ENCODE measurements at regions not wholly inside any gene's neighbourhood (a gene's known extent, or its start where the extent isn't known, plus 50 kb on each side); places are given as distances from the start of the nearest gene placed in this dataset.
"Not testable (repeated sequence)": the region's sequence is repeated elsewhere in the genome, so short reads cannot be mapped to it uniquely, and the experiment has no call there.

DNA sequence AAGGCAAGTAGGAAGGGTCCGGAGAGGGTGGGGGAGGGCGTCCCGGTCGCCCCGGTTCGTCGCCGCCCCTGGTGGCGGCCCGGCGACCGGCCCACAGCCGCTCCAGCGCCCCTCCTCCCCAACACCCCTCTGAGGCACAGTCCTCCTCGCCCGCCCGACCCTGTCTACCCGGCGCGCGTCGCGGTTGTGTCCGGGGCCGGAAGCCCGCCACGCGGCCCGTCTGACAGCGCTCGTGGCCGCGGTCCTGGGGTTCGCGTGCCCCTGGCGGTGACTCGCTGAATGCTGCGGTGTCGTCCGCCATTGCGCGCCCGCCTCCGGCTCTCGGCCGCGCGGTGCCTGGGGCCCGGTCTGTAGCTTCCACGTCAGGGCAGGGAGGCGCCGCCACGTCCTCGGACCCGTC lies 335.3 kb upstream of the DEFB115 start:
- Histone ChIP-seq H3K27ac (ENCODE audit: low read length) (no peak overlapping the region), H3K4me1 (ENCODE audit: control insufficient read depth, insufficient read depth, low read length) (no peaks in the 10 kb centered on the region), H3K4me3 (ENCODE audit: low read length) (no peak overlapping the region), H3K9me3 (replicated peaks; ENCODE audit: control insufficient read depth, low read depth, low read length) (peaks cover 5% of the 10 kb centered on the region), H3K27me3 (ENCODE audit: control insufficient read depth, insufficient read depth, low read length) (no peaks in the 10 kb centered on the region), H3K36me3 (ENCODE audit: control insufficient read depth, insufficient read depth, low read length) (no peaks in the 10 kb centered on the region)
- WGBS (ENCODE audit: insufficient coverage): 74% methylated on average over 53 of the region's 55 CpGs
- no peak for DNase-seq

- H3K4me1 ChIP-seq (ENCODE audit: control insufficient read depth, insufficient read depth, low read length): no peaks in the 10 kb centered on the region
- no peak overlapping the region for H3K4me3 ChIP-seq (ENCODE audit: low read length)
- H3K27me3 ChIP-seq (ENCODE audit: control insufficient read depth, insufficient read depth, low read length): no peaks in the 10 kb centered on the region
- 53% methylated on average over 2 of the region's 5 CpGs for WGBS (ENCODE audit: insufficient coverage)
- H3K9me3 ChIP-seq (replicated peaks; ENCODE audit: control insufficient read depth, low read depth, low read length): peaks cover 4% of the 10 kb centered on the region
- DNase-seq: no peak
- no peak overlapping the region for H3K27ac ChIP-seq (ENCODE audit: low read length)
- no peaks in the 10 kb centered on the region for H3K36me3 ChIP-seq (ENCODE audit: control insufficient read depth, insufficient read depth, low read length)
Measured at GRCh38 chr20:30937790-30938189, 319.7 kb upstream of the DEFB115 start.

DNA sequence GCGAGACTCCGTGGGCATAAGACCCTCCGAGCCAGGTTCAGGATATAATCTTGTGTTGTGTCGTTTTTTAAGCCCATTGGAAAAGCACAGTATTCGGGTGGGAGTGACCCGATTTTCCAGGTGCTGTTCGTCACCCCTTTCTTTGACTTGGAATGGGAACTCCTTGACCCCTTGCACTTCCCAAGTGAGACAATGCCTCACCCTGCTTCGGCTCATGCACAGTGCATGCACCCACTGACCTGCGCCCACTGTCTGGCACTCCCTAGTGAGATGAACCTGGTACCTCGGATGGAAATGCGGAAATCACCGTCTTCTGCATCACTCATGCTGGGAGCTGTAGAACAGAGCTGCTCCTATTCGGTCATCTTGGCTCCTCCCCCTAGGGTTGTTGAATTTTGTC lies 307.7 kb upstream of the DEFB115 start:
- Histone ChIP-seq H3K9me3 (replicated peaks; ENCODE audit: control insufficient read depth, low read depth, low read length) (peaks cover 6% of the 10 kb centered on the region), H3K4me3 (ENCODE audit: low read length) (no peak overlapping the region), H3K4me1 (ENCODE audit: control insufficient read depth, insufficient read depth, low read length) (no peaks in the 10 kb centered on the region), H3K27me3 (ENCODE audit: control insufficient read depth, insufficient read depth, low read length) (no peaks in the 10 kb centered on the region), H3K36me3 (ENCODE audit: control insufficient read depth, insufficient read depth, low read length) (no peaks in the 10 kb centered on the region), H3K27ac (ENCODE audit: low read length) (no peak overlapping the region)
- 84% methylated on average over 9 of the region's 13 CpGs for WGBS (ENCODE audit: insufficient coverage)
- DNase-seq: no peak

DNA sequence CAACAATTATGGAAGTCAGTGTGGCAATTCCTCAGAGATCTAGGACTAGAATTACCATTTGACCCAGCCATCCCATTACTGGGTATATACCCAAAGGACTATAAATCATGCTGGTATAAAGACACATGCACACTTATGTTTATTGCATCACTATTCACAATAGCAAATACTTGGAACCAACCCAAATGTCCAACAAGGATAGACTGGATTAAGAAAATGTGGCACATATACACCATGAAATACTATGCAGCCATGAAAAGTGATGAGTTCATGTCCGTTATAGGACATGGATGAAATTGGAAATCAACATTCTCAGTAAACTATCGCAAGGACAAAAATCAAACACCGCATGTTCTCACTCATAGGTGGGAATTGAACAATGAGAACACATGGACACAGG lies 306.4 kb upstream of the DEFB115 start:
- not testable (repeated sequence) for H3K4me1 ChIP-seq (ENCODE audit: control insufficient read depth, insufficient read depth, low read length); DNase-seq; H3K4me3 ChIP-seq (ENCODE audit: low read length); H3K9me3 ChIP-seq (replicated peaks; ENCODE audit: control insufficient read depth, low read depth, low read length); H3K27ac ChIP-seq (ENCODE audit: low read length); H3K27me3 ChIP-seq (ENCODE audit: control insufficient read depth, insufficient read depth, low read length); H3K36me3 ChIP-seq (ENCODE audit: control insufficient read depth, insufficient read depth, low read length)
- no CpG with 5 or more reads among the region's 3 CpGs for WGBS (ENCODE audit: insufficient coverage)

DNA sequence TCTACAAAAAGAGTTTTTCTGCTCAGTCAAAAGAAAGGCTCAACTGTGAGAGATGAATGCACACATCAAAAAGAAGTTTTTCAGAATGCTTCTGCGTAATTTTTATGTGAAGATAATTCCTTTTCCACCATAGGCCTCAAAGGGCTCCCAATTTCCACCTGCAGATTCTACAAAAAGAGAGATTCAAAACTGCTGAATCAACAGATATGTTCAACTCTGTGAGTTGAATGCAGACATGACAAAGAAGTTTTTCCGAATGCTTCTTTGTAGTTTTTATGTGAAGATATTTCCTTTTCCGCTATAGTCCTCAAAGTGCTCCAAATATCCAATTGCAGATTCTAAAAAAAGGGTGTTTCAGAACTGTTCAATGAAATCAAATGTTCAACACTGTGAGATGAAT lies 300.8 kb upstream of the DEFB115 start:
- not testable (repeated sequence) for H3K27me3 ChIP-seq (ENCODE audit: control insufficient read depth, insufficient read depth, low read length); H3K36me3 ChIP-seq (ENCODE audit: control insufficient read depth, insufficient read depth, low read length); H3K27ac ChIP-seq (ENCODE audit: low read length); H3K4me1 ChIP-seq (ENCODE audit: control insufficient read depth, insufficient read depth, low read length); H3K9me3 ChIP-seq (replicated peaks; ENCODE audit: control insufficient read depth, low read depth, low read length); H3K4me3 ChIP-seq (ENCODE audit: low read length); DNase-seq
- WGBS (ENCODE audit: insufficient coverage): no CpG with 5 or more reads among the region's 3 CpGs

GRCh38 chr20:30959208-30959607 lies 298.3 kb upstream of the DEFB115 start:
- not testable (repeated sequence) for H3K27ac ChIP-seq (ENCODE audit: low read length); H3K4me3 ChIP-seq (ENCODE audit: low read length); DNase-seq; H3K4me1 ChIP-seq (ENCODE audit: control insufficient read depth, insufficient read depth, low read length); H3K36me3 ChIP-seq (ENCODE audit: control insufficient read depth, insufficient read depth, low read length); H3K27me3 ChIP-seq (ENCODE audit: control insufficient read depth, insufficient read depth, low read length)
- peaks cover 11% of the 10 kb centered on the region for H3K9me3 ChIP-seq (replicated peaks; ENCODE audit: control insufficient read depth, low read depth, low read length)

GRCh38 chr20:30963591-30963990 lies 293.9 kb upstream of the DEFB115 start:
- Histone ChIP-seq H3K36me3 (ENCODE audit: control insufficient read depth, insufficient read depth, low read length) (no peaks in the 10 kb centered on the region), H3K27ac (ENCODE audit: low read length) (no peak overlapping the region), H3K4me3 (ENCODE audit: low read length) (no peak overlapping the region), H3K9me3 (replicated peaks; ENCODE audit: control insufficient read depth, low read depth, low read length) (peaks cover 16% of the 10 kb centered on the region), H3K4me1 (ENCODE audit: control insufficient read depth, insufficient read depth, low read length) (no peaks in the 10 kb centered on the region), H3K27me3 (ENCODE audit: control insufficient read depth, insufficient read depth, low read length) (no peaks in the 10 kb centered on the region)
- DNase-seq: no peak
- WGBS (ENCODE audit: insufficient coverage): no CpG with 5 or more reads among the region's 4 CpGs

DNA sequence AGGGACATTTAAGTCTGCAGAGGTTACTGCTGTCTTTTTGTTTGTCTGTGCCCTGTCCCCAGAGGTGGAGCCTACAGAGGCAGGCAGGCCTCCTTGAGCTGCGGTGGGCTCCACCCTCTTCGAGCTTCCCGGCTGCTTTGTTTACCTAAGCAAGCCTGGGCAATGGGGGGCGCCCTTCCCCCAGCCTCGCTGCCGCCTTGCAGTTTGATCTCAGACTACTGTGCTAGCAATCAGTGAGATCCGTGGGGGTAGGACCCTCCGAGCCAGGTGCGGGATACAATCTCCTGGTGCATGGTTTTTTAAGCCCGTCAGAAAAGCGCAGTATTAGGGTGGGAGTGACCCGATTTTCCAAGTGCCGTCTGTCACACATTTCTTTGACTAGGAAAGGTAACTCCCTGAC lies 281.6 kb upstream of the DEFB115 start:
- H3K27me3 ChIP-seq (ENCODE audit: control insufficient read depth, insufficient read depth, low read length); H3K36me3 ChIP-seq (ENCODE audit: control insufficient read depth, insufficient read depth, low read length); DNase-seq; H3K4me1 ChIP-seq (ENCODE audit: control insufficient read depth, insufficient read depth, low read length); H3K9me3 ChIP-seq (replicated peaks; ENCODE audit: control insufficient read depth, low read depth, low read length); H3K4me3 ChIP-seq (ENCODE audit: low read length); H3K27ac ChIP-seq (ENCODE audit: low read length): not testable (repeated sequence)
- WGBS (ENCODE audit: insufficient coverage): 100% methylated on average over 4 of the region's 13 CpGs

GRCh38 chr20:30985386-30985785 lies 272.1 kb upstream of the DEFB115 start:
- WGBS (ENCODE audit: insufficient coverage): 94% methylated on average over 15 of the region's 18 CpGs
- Histone ChIP-seq H3K27me3 (ENCODE audit: control insufficient read depth, insufficient read depth, low read length) (no peaks in the 10 kb centered on the region), H3K4me3 (ENCODE audit: low read length) (no peak overlapping the region), H3K36me3 (ENCODE audit: control insufficient read depth, insufficient read depth, low read length) (no peaks in the 10 kb centered on the region), H3K27ac (ENCODE audit: low read length) (no peak overlapping the region), H3K4me1 (ENCODE audit: control insufficient read depth, insufficient read depth, low read length) (no peaks in the 10 kb centered on the region), H3K9me3 (replicated peaks; ENCODE audit: control insufficient read depth, low read depth, low read length) (peaks cover 13% of the 10 kb centered on the region)
- no peak for DNase-seq
